Psoas muscle (tissue), 7 donors: ENCODE measurements at regions not wholly inside any gene's neighbourhood (a gene's known extent, or its start where the extent isn't known, plus 50 kb on each side); places are given as distances from the start of the nearest gene placed in this dataset.

Experiments used
- ATAC-seq, 4 donors: fragments of 200-7000 bp; cut with Tn5 transposase; one replicate each; pipeline ENCODE4 v1.9.1; 2020; ENCODE audit warnings: moderate library complexity in 3 of 4, mild to moderate bottlenecking in 2 of 4
- DNase-seq, 2 donors: peaks; one replicate each; pipeline ENCODE4 v3.0.0-alpha.2; 2020
- H3K27ac ChIP-seq: fragments of 200-600 bp; one replicate; pipeline ENCODE4 v1.8.0; 2022
- H3K27me3 ChIP-seq, 3 donors: fragments of 200-600 bp in 1 of 3; one replicate each; pipeline versions ENCODE4 v1.6.1 to v1.8.0; 2013 to 2022; ENCODE audit warnings: low read length in 2 of 3, mild to moderate bottlenecking in 2 of 3, moderate library complexity in 1 of 3; ENCODE audit not compliant: insufficient read depth in 3 of 3
- H3K36me3 ChIP-seq, 2 donors: fragments of 200-600 bp in 1 of 2; one replicate each; pipeline versions ENCODE4 v1.6.1 to v1.8.0; 2013 to 2022; ENCODE audit warnings: low read depth in 1 of 2, mild to moderate bottlenecking in 1 of 2, moderate library complexity in 1 of 2; ENCODE audit not compliant: insufficient read depth in 1 of 2
- H3K4me1 ChIP-seq: fragments of 200-600 bp; one replicate; pipeline ENCODE4 v1.8.0; 2022
- H3K4me3 ChIP-seq: fragments of 200-600 bp; one replicate; pipeline ENCODE4 v1.8.0; 2022; ENCODE audit warnings: mild to moderate bottlenecking
- H3K9me3 ChIP-seq: fragments of 200-600 bp; one replicate; pipeline ENCODE4 v1.8.0; 2022
- WGBS, 3 donors: extraction: QIAGEN DNeasy Blood & Tissue Kit; methylation state at CpG; one replicate each; pipeline versions ENCODE4 v1.1.6 to v1.1.7; 2013; 5-methylcytosine and 5-hydroxymethylcytosine counted together
- intact Hi-C, 2 donors: fragments of 100-400 bp; cut with DNase I; formaldehyde crosslinking; loops; one replicate each; pipeline versions ENCODE4 v1.11.0 to v1.14.2; 2022
- TF ChIP-seq, protein P1 (sequence below): fragments of 200-600 bp; IDR thresholded peaks from one replicate; pipeline ENCODE4 v1.8.0; 2022; ENCODE audit warnings: antibody characterized with exemption
- donor health status: healthy with polysubstance abuse.
- donor health status: DM: no; HTN: no; CAD: no; lungs with moderate emphysema.
- donor health status: Bipolar disorder and iron deficiency.
- donor health status: healthy.
- donor health status: DM: yes; HTN: yes; CAD: no.
- donor health status: DM: no; HTN: no; CAD: no.
- donor health status: DM: yes; HTN: yes; CAD: no.

DNA sequence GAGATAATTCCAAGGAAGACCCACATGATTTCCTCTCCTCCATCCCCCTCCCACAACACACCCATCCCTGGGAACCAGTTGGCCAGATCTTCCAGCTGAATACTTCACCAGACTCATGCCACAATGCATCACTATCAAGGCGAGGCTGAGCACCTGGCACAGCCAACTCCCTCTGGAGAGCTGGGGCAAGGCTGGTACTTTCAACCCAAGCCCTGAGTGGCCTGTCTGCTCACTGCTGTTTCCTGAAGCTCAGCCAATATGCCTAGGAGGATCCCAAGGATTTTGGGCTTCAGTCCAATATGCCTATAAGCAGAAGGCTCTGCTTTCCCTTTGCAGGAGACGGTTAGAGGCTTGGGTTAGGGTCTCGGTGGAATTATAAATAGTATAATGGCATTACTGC is 90.9 kb upstream of the NEO1 start:
- 64 to 78% (median 65%) methylated on average over 3 of the region's 3 CpGs for WGBS, 3 donors
- no peaks in the 10 kb centered on the region for H3K27me3 ChIP-seq
- intact Hi-C loops: no loop called here

DNA sequence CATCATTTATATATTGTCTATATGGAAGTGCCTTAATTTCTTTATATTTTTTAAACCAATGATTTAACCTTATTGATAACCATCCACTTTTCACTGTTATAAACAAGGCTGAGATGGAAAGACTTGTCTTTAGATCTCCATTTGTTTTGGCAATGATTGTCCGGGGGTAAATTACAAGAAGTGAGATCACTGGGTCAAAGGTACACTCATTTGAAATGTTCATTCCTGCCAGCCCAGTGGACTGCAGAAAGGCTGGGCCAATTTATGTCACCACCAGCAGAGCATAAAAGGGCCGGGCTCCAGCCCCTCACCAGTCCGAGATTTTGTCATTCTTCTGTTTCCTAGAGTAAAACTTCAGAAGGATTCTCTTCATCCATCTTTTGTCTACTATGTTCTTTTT is 93.6 kb upstream of the NEO1 start:
- TF ChIP-seq, protein P1, sequence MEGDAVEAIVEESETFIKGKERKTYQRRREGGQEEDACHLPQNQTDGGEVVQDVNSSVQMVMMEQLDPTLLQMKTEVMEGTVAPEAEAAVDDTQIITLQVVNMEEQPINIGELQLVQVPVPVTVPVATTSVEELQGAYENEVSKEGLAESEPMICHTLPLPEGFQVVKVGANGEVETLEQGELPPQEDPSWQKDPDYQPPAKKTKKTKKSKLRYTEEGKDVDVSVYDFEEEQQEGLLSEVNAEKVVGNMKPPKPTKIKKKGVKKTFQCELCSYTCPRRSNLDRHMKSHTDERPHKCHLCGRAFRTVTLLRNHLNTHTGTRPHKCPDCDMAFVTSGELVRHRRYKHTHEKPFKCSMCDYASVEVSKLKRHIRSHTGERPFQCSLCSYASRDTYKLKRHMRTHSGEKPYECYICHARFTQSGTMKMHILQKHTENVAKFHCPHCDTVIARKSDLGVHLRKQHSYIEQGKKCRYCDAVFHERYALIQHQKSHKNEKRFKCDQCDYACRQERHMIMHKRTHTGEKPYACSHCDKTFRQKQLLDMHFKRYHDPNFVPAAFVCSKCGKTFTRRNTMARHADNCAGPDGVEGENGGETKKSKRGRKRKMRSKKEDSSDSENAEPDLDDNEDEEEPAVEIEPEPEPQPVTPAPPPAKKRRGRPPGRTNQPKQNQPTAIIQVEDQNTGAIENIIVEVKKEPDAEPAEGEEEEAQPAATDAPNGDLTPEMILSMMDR: no peak
- H3K4me3 ChIP-seq: no peak overlapping the region
- H3K27me3 ChIP-seq: no peaks in the 10 kb centered on the region
- H3K27ac ChIP-seq: no peak overlapping the region
- H3K36me3 ChIP-seq: no peaks in the 10 kb centered on the region
- H3K4me1 ChIP-seq: no peaks in the 10 kb centered on the region
- WGBS, 3 donors: 57 to 76% (median 60%) methylated on average over 3 of the region's 3 CpGs
- intact Hi-C loops: no loop called here
- no peaks in the 10 kb centered on the region for H3K9me3 ChIP-seq
- no peak for DNase-seq
- no peak for ATAC-seq

More for the DNA sequence above, 90.9 kb upstream of the NEO1 start:
- DNase-seq (no peak), ATAC-seq (no peak)
- no peaks in the 10 kb centered on the region for H3K9me3 ChIP-seq
- TF ChIP-seq, protein P1: no peak
- no peak overlapping the region for H3K27ac ChIP-seq
- no peak overlapping the region for H3K4me3 ChIP-seq
- no peaks in the 10 kb centered on the region for H3K36me3 ChIP-seq
- H3K4me1 ChIP-seq: no peaks in the 10 kb centered on the region

DNA sequence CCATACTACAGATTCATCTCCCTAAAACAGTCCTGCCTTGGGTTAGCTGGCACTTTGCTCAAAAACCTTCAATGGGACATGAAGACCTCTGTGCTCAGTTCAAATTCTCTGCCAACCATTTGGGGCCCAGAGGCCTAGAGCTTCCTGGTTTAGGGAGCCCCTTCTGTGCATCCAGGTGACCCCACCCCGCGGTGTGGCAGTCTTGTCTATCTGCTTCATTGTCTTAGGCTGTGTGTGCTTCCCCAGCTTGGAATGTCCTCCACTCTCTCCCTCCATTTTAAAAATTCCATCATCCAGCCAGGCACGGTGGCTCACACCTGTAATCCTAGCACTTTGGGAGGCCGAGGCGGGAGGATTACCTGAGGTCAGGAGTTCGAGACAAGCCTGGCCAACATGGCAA is 99.0 kb upstream of the NEO1 start:
- ATAC-seq: no peak
- Histone ChIP-seq H3K36me3 (no peaks in the 10 kb centered on the region), H3K27ac (no peak overlapping the region), H3K4me3 (no peak overlapping the region), H3K27me3 (no peaks in the 10 kb centered on the region), H3K9me3 (peaks cover 2% of the 10 kb centered on the region), H3K4me1 (no peaks in the 10 kb centered on the region)
- intact Hi-C loops: no loop called here
- TF ChIP-seq, protein P1: no peak
- DNase-seq: no peak
- 93 to 96% (median 96%) methylated on average over 6 of the region's 6 CpGs for WGBS, 3 donors

DNA sequence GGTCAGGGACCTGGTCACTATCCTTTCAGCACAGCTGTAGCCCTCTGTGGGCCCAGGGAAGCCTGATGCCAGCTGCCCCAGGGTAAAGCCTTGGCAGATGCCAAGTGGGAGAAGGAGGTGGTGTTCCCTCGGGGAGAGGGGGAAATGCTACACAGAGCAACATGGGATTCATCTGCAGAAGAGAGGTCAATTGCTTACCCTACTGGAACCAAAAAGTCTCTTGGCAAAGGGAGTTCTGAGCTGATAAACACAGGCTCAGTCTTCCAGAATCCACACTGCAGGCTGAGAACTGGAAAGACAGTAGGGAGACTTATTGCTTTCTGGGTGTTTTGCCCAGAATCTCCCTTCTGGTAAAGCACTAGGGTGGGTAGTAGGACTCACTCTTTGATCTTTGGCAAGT is 100.1 kb upstream of the NEO1 start:
- no peak overlapping the region for H3K27ac ChIP-seq
- TF ChIP-seq, protein P1: no peak
- H3K4me3 ChIP-seq: no peak overlapping the region
- no peaks in the 10 kb centered on the region for H3K4me1 ChIP-seq
- H3K27me3 ChIP-seq: no peaks in the 10 kb centered on the region
- WGBS, 3 donors: 29 to 57% (median 40%) methylated on average over 1 of the region's 1 CpG
- DNase-seq (no peak), ATAC-seq (no peak)
- no peaks in the 10 kb centered on the region for H3K36me3 ChIP-seq
- intact Hi-C loops: no loop called here
- H3K9me3 ChIP-seq: peaks cover 6% of the 10 kb centered on the region

DNA sequence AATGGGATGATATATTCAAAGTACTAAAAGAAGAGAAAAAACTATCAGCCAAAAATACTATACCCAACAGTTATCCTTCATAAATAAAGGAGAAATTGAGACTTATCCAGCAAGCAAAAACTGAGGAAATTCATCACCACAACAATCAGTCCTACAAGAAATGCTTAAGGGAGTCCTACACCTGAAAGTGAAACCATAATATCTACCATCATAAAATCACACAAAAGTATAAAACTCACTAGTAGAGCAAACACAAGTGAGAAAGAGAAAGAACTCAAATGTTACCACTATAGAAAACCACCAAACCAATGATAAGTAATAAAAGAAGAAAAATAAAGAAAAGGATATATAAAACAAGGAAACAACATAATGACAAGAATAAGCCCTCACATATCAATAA is 103.6 kb upstream of the NEO1 start:
- Histone ChIP-seq H3K27me3 (no peaks in the 10 kb centered on the region), H3K9me3 (peaks cover 8% of the 10 kb centered on the region), H3K4me1 (no peaks in the 10 kb centered on the region), H3K27ac (no peak overlapping the region), H3K36me3 (no peaks in the 10 kb centered on the region), H3K4me3 (no peak overlapping the region)
- ATAC-seq (no peak), DNase-seq (no peak)
- intact Hi-C loops: no loop called here
- TF ChIP-seq, protein P1: no peak
